K562 (cell line): ENCODE measurements at regions not wholly inside any gene's neighbourhood (a gene's known extent, or its start where the extent isn't known, plus 50 kb on each side); places are given as distances from the start of the nearest gene placed in this dataset.

ENCODE experiments used
- ATAC-seq: fragments of 200-7000 bp; cut with Tn5 transposase; 3 replicates; pipeline ENCODE4 v1.9.1; 2020; ENCODE audit warnings: moderate library complexity
- BruUV-seq: library from RNA; stranded (reverse); fragments of 400-500 nt; replicated peaks from 2 replicates; lab custom pipeline; 2021; lab: Mats Ljungman, UMichigan
- CTCF ChIA-PET: fragments of 300-600 bp; formaldehyde crosslinking; extraction: SDS; loops from one replicate; lab custom pipeline; 2021; ENCODE audit warnings: low intra/inter-chr PET ratio; lab: Yijun Ruan, JAX
- POLR2A ChIA-PET: fragments of 300-600, 350-650 bp; sonication (Branson Sonifier 250); formaldehyde crosslinking; extraction: SDS; loops from one replicate; lab custom pipeline; 2021; ENCODE audit warnings: antibody characterized with exemption, inconsistent platforms; lab: Yijun Ruan, JAX
- DNase-seq, 4 experiments: peaks; one replicate each; pipeline versions ENCODE4 v3.0.0 to v3.0.0-alpha.2; 2011 to 2018; ENCODE audit warnings: low spot score in 3 of 4, mixed read lengths in 3 of 4; ENCODE audit errors: extremely low read depth in 1 of 4
- FAIRE-seq: peaks from 2 replicates; lab custom pipeline; 2011; peaks lifted over from hg19 to GRCh38; lab: Jason Lieb, UNC
- H2AFZ ChIP-seq: 2 replicates; pipeline ENCODE4 v1.6.0; 2011; ENCODE audit warnings: low read depth, low read length, control low read depth, inconsistent platforms
- H3K27ac ChIP-seq: fragments of 200-600 bp; 3 replicates; pipeline ENCODE4 v1.8.0; 2011; ENCODE audit warnings: low read depth, mild to moderate bottlenecking, control low read depth, inconsistent platforms, low read length, moderate library complexity, mixed read lengths; ENCODE audit errors: extremely low read depth
- H3K27me3 ChIP-seq, 2 experiments: fragments of 300-600 bp in 1 of 2; 2 replicates in 1 of 2; 3 replicates in 1 of 2; pipeline versions ENCODE4 v1.6.0 to v1.8.0; 2011; ENCODE audit warnings: inconsistent platforms in 2 of 2, low read length in 2 of 2, mild to moderate bottlenecking in 1 of 2, mixed read lengths in 1 of 2, moderate library complexity in 1 of 2; ENCODE audit not compliant: control insufficient read depth in 2 of 2, insufficient read depth in 2 of 2
- H3K36me3 ChIP-seq: fragments of 300-600 bp; 3 replicates; pipeline ENCODE4 v1.8.0; 2011; ENCODE audit warnings: mild to moderate bottlenecking, low read length, inconsistent platforms; ENCODE audit not compliant: control insufficient read depth, insufficient read depth
- H3K4me1 ChIP-seq, 2 experiments: fragments of 200-600 bp in 1 of 2; replicated peaks in 1 of 2; 2 replicates in 1 of 2; 3 replicates in 1 of 2; pipeline versions ENCODE4 v1.5.1 to v1.8.0; 2011; ENCODE audit warnings: inconsistent platforms in 2 of 2, low read length in 2 of 2, mild to moderate bottlenecking in 1 of 2, mixed read lengths in 1 of 2, moderate library complexity in 1 of 2; ENCODE audit not compliant: control insufficient read depth in 2 of 2, insufficient read depth in 2 of 2
- H3K4me2 ChIP-seq: 2 replicates; pipeline ENCODE4 v1.6.1; 2011; ENCODE audit warnings: low read length, control low read depth, inconsistent platforms, mixed read lengths; ENCODE audit not compliant: insufficient read depth
- H3K4me3 ChIP-seq: fragments of 200-600 bp; sonication (generic), shearing (Covaris generic); 2 replicates; pipeline ENCODE4 v1.5.1; 2016; ENCODE audit warnings: control low read depth, inconsistent platforms
- H3K79me2 ChIP-seq: fragments of 200-600 bp; 3 replicates; pipeline ENCODE4 v1.8.0; 2011; ENCODE audit warnings: low read length, inconsistent platforms; ENCODE audit not compliant: control insufficient read depth, insufficient read depth
- H3K9ac ChIP-seq, 2 experiments: 2 replicates each; pipeline versions ENCODE4 v1.6.0 to v1.6.1; 2011; ENCODE audit warnings: low read depth in 2 of 2, low read length in 2 of 2, control low read depth in 1 of 2, inconsistent platforms in 1 of 2, mild to moderate bottlenecking in 1 of 2, mixed read lengths in 1 of 2; ENCODE audit not compliant: insufficient read depth in 1 of 2
- H3K9me1 ChIP-seq: one replicate; pipeline ENCODE4 v1.6.0; 2011; ENCODE audit warnings: inconsistent platforms, mild to moderate bottlenecking, low read length, moderate library complexity; ENCODE audit not compliant: control insufficient read depth, insufficient read depth
- H3K9me3 ChIP-seq: replicated peaks from 2 replicates; pipeline ENCODE4 v1.5.1; 2011; ENCODE audit warnings: low read depth, low read length, inconsistent platforms; ENCODE audit not compliant: control insufficient read depth, insufficient read depth
- H4K20me1 ChIP-seq: replicated peaks from 2 replicates; pipeline ENCODE4 v1.6.1; 2011; ENCODE audit warnings: low read length, inconsistent platforms, mixed read lengths; ENCODE audit not compliant: control insufficient read depth, insufficient read depth
- ELK1 ChIP-seq: sonication (generic); formaldehyde crosslinking; IDR thresholded peaks from 2 replicates; pipeline ENCODE4 v1.8.1; 2022; ENCODE audit warnings: missing genetic modification reagents
- IFI16 ChIP-seq: fragments of 250-450 bp; sonication (Bioruptor Pico); IDR thresholded peaks from 2 replicates; pipeline ENCODE4 v2.1.2; 2022; ENCODE audit warnings: mild to moderate bottlenecking, inconsistent platforms
- MEIS2 ChIP-seq: fragments of 450-650 bp; IDR thresholded peaks from 2 replicates; pipeline ENCODE4 v1.6.1; 2014; ENCODE audit warnings: mild to moderate bottlenecking; ENCODE audit not compliant: partially characterized antibody
- RHOXF2B ChIP-seq: fragments of 250-450 bp; sonication (Bioruptor Pico); conservative IDR thresholded peaks from 2 replicates; pipeline ENCODE4 v1.5.1; 2021
- THRB ChIP-seq: fragments of 450-650 bp; formaldehyde crosslinking; conservative IDR thresholded peaks from 2 replicates; pipeline ENCODE4 v1.4.0; 2022; ENCODE audit warnings: mild to moderate bottlenecking, missing genetic modification characterization
- ZNF282 ChIP-seq: sonication (generic); formaldehyde crosslinking; IDR thresholded peaks from 2 replicates; pipeline ENCODE4 v1.8.1; 2023; ENCODE audit warnings: missing genetic modification reagents
- ZNF316 ChIP-seq: fragments of 450-650 bp; IDR thresholded peaks from 2 replicates; pipeline ENCODE4 v1.6.1; 2016
- ZNF408 ChIP-seq: fragments of 250-450 bp; sonication (Bioruptor Pico); IDR thresholded peaks from 2 replicates; pipeline ENCODE4 v1.4.0; 2020; ENCODE audit warnings: low read depth, mild to moderate bottlenecking, moderate library complexity
- WGBS: fragments of 100-300 bp; shearing (Covaris generic); methylation state at CpG from one replicate; pipeline ENCODE4 v1.1.6; 2016; ENCODE audit warnings: low coverage, mixed read lengths; ENCODE audit not compliant: insufficient coverage; ENCODE audit errors: missing lambda C conversion rate; 5-methylcytosine and 5-hydroxymethylcytosine counted together
- in situ Hi-C: fragments of 300-500 bp; cut with MboI; formaldehyde crosslinking; loops from 4 replicates; pipeline ENCODE4 v1.15.0; 2018; ENCODE audit warnings: inconsistent platforms, mixed read lengths
- intact Hi-C: fragments of 100-400 bp; cut with micrococcal nuclease; formaldehyde crosslinking; loops from 2 replicates; pipeline ENCODE4 v1.14.2; 2022

- TF ChIP-seq RHOXF2B (CRISPR knock-in tag) (no peak), ZNF282 (CRISPR knock-in tag) (no peak)
Observed at GRCh38 chr13:31908696-31909411, 122.7 kb upstream of the FRY start (continued).

DNA sequence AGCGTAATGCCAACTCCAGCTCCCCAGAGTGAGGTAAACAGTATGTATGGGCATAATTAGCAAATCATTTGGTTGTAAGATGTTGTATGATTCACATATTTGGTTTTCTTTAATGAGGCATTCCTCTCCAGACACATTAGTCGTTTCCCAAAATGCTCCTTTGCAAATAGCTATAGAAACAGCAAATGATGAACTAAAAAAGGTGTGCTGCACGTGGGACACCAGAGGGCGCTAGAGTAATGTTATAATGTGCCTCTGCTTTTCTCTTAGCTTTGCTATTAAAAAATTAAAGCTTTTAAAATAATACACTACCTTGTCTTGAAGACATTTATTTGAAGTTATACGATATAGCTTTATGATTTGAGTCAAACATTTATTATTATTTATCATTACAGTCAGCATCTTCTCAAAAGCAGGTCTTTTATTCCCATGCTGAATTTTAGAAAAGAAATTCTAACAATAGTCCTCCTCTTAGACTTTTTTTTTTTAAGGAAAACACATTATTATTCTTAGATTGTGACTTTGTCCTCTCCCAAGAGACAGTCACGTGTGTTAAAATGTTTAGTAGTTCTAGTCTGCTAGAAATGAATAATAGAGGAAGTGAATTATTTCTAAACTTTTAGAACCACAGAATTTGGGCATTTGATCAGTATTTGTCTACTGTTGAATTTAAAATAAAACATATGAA, 121.6 kb upstream of the FRY start:
- no TSS peak for BruUV-seq
- Histone ChIP-seq H3K9me1 (no peaks in the 10 kb centered on the region), H3K4me1 (no peaks in the 10 kb centered on the region; a peak in 1 of 5 replicates), H3K4me3 (no peak overlapping the region), H4K20me1 (no peaks in the 10 kb centered on the region), H3K36me3 (no peaks in the 10 kb centered on the region), H3K79me2 (no peaks in the 10 kb centered on the region), H2AFZ (no peak overlapping the region), H3K9me3 (no peaks in the 10 kb centered on the region), H3K9ac (no peak overlapping the region), H3K27ac (no peak overlapping the region), H3K27me3 (no peaks in the 10 kb centered on the region; a peak in 1 of 5 replicates), H3K4me2 (no peak overlapping the region)
- peak; percentile 76 for FAIRE-seq
- DNase-seq, result peak; percentile 12 to 58 (median 20)
- 3% methylated on average over 5 of the region's 6 CpGs for WGBS
- ChIA-PET CTCF (interaction anchor here (1.4 kb wide), 1 partner anchor 400 kb away, joined by 9 read pairs; no protein-coding TSS in a partner anchor), POLR2A (interaction anchor here (0.7 to 1.0 kb wide), 2 partner anchors 9 to 72 kb away, joined by 3 to 4 read pairs; no protein-coding TSS in a partner anchor)
- ATAC-seq, result 0 out of 3 replicates have a peak, but pooled peaks have one; percentile 47
- in situ Hi-C loops, result loop anchor here (25.0 kb wide), 1 partner anchor 402 kb away; the partner anchor contains the start of genes BRCA2 and ZAR1L
- intact Hi-C loops, result loop anchor here (2.0 to 5.0 kb wide), 2 partner anchors 399 to 672 kb away; no protein-coding TSS in a partner anchor
- no peak for TF ChIP-seq ZNF408 (CRISPR knock-in tag)
- no peak for TF ChIP-seq ZNF316
- TF ChIP-seq ELK1 (CRISPR knock-in tag), result no peak
- no peak for TF ChIP-seq THRB (CRISPR knock-in tag)
- TF ChIP-seq IFI16 (CRISPR knock-in tag), result no peak
- TF ChIP-seq MEIS2, result no peak
